Fibroblast of lung (primary cell): ENCODE measurements at regions not wholly inside any gene's neighbourhood (a gene's known extent, or its start where the extent isn't known, plus 50 kb on each side); places are given as distances from the start of the nearest gene placed in this dataset.

Source experiments
- DNase-seq, 2 donors: peaks; one replicate each; pipeline versions ENCODE4 v3.0.0 to v3.0.0-alpha.2; 2010; ENCODE audit warnings: low read depth in 2 of 2
- H2AFZ ChIP-seq: 2 replicates; pipeline ENCODE4 v1.5.1; 2012; ENCODE audit warnings: low read length, control low read depth, inconsistent platforms
- H3K27ac ChIP-seq: 2 replicates; pipeline ENCODE4 v1.5.1; 2011; ENCODE audit warnings: low read length, control low read depth; ENCODE audit not compliant: insufficient read depth
- H3K27me3 ChIP-seq: 2 replicates; pipeline ENCODE4 v1.5.1; 2011; ENCODE audit warnings: mild to moderate bottlenecking, low read length; ENCODE audit not compliant: control insufficient read depth, insufficient read depth
- H3K36me3 ChIP-seq: 2 replicates; pipeline ENCODE4 v1.5.1; 2011; ENCODE audit warnings: low read length; ENCODE audit not compliant: control insufficient read depth, insufficient read depth
- H3K4me1 ChIP-seq: 2 replicates; pipeline ENCODE4 v1.5.1; 2011; ENCODE audit warnings: low read length; ENCODE audit not compliant: control insufficient read depth, insufficient read depth; ENCODE audit errors: extremely low read depth
- H3K4me2 ChIP-seq: 2 replicates; pipeline ENCODE4 v1.5.1; 2011; ENCODE audit warnings: low read length, control low read depth; ENCODE audit not compliant: insufficient read depth; ENCODE audit errors: extremely low read depth
- H3K4me3 ChIP-seq, 4 experiments: fragments of 200-600 bp in 1 of 4; sonication (generic) in 1 of 4; replicated peaks in 1 of 4; 2 replicates each; pipeline ENCODE4 v1.5.1; 2011 to 2016; ENCODE audit warnings: low read length in 4 of 4, low read depth in 3 of 4, mild to moderate bottlenecking in 3 of 4, control low read depth in 2 of 4, inconsistent platforms in 1 of 4, mixed read lengths in 1 of 4; ENCODE audit not compliant: insufficient read depth in 1 of 4; ENCODE audit errors: control extremely low read depth in 1 of 4
- H3K79me2 ChIP-seq: 2 replicates; pipeline ENCODE4 v1.5.1; 2012; ENCODE audit warnings: mild to moderate bottlenecking, low read length, inconsistent platforms; ENCODE audit not compliant: control insufficient read depth, insufficient read depth
- H3K9ac ChIP-seq: 2 replicates; pipeline ENCODE4 v1.5.1; 2011; ENCODE audit warnings: mild to moderate bottlenecking, low read length, control low read depth; ENCODE audit not compliant: insufficient read depth
- H3K9me3 ChIP-seq: 2 replicates; pipeline ENCODE4 v1.5.1; 2012; ENCODE audit warnings: low read depth, low read length; ENCODE audit not compliant: control insufficient read depth, insufficient read depth
- H4K20me1 ChIP-seq: 2 replicates; pipeline ENCODE4 v1.5.1; 2011; ENCODE audit warnings: low read length; ENCODE audit not compliant: control insufficient read depth, insufficient read depth; ENCODE audit errors: extremely low read depth
- CTCF ChIP-seq, 2 donors: IDR thresholded peaks in 1 of 2; conservative IDR thresholded peaks in 1 of 2; 1 replicate in 1 of 2; 2 replicates in 1 of 2; pipeline ENCODE4 v1.5.1; 2011 to 2012; ENCODE audit warnings: low read length in 2 of 2, control low read depth in 1 of 2, inconsistent platforms in 1 of 2, low read depth in 1 of 2, mild to moderate bottlenecking in 1 of 2
- EZH2 ChIP-seq: IDR thresholded peaks from 2 replicates; pipeline ENCODE4 v1.5.1; 2012; ENCODE audit warnings: low read length, control low read depth, mild to moderate bottlenecking; ENCODE audit errors: missing control alignments

DNA sequence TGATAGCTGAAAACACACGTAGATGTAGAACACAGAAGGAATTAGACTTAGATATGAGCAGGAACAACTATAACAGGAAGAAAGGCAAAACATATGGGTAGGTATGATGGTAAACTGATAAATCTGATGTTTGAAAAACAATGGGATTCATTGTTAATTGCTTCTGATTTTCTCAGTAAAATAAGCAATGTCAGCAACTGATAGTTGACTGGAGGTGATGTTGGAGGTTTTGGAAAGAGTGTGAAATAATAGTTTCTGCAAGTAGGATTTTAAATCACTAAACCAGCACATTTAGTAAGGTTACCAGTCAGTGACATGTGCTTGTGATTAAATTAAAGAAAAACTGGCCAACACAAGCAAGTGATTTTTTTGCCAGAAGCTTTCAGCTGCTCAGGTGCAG is 123.0 kb upstream of the CPNE8 start:
- TF ChIP-seq EZH2: no peak
- no peak for TF ChIP-seq CTCF (conservative IDR thresholded peaks at IDR 0.05 in 1 of 2, IDR thresholded peaks at IDR 0.05 in 1 of 2; ENCODE audit: low read depth in 1 of 2, low read length in 2 of 2)
- Histone ChIP-seq H3K79me2 (no peaks in the 10 kb centered on the region), H4K20me1 (no peaks in the 10 kb centered on the region), H2AFZ (no peak overlapping the region), H3K27me3 (no peaks in the 10 kb centered on the region), H3K4me2 (no peak overlapping the region), H3K36me3 (no peaks in the 10 kb centered on the region), H3K27ac (no peak overlapping the region), H3K4me3 (no peak overlapping the region), H3K4me1 (no peaks in the 10 kb centered on the region), H3K9me3 (no peaks in the 10 kb centered on the region), H3K9ac (no peak overlapping the region)
- DNase-seq: no peak

DNA sequence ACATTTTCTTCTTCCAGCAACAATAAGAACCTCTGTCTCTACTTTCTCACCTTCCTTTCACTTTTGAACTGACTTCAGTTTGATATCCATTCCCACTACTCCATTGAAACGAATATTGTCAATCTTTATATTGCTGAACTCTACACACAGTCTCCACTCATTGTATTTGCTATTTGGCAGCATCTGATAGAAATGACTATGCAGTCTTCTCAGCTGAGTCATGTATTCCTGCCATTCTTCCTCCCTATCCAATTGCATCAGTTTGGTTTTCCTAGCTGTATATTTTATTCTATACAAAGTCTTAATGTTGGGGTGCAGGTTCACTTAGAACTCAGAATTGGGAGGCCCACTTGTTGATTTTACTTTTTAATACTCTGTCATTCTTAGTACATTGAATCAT is 107.5 kb upstream of the CPNE8 start:
- Histone ChIP-seq H3K4me3 (no peak overlapping the region), H2AFZ (no peak overlapping the region), H3K4me2 (no peak overlapping the region), H3K9ac (no peak overlapping the region), H3K9me3 (no peaks in the 10 kb centered on the region), H3K79me2 (no peaks in the 10 kb centered on the region), H4K20me1 (no peaks in the 10 kb centered on the region), H3K27me3 (no peaks in the 10 kb centered on the region), H3K4me1 (no peaks in the 10 kb centered on the region), H3K27ac (no peak overlapping the region), H3K36me3 (no peaks in the 10 kb centered on the region)
- TF ChIP-seq EZH2 (no peak), CTCF (conservative IDR thresholded peaks at IDR 0.05 in 1 of 2, IDR thresholded peaks at IDR 0.05 in 1 of 2; ENCODE audit: low read depth in 1 of 2, low read length in 2 of 2) (no peak)
- peak in 1 of 2 donors; percentile 20 for DNase-seq

DNA sequence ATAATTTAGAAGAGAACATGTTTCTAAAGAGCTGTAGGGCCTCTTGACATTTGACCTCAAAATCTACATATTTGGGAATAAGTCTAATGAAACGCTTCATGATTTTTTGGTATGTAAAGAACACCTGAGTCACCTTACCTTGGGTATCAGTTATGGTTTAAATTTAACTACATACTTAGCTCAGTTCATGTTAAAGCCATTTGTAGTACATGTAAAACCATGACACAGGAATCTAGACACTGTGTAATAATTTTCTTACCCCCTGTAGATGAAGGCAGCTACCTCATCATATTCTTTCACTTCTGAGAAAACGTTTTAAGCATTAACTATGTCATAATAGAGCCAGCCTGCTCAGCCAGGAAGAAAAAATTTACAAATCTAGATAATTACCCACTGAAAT is 105.8 kb upstream of the CPNE8 start:
- H3K9me3 ChIP-seq: no peaks in the 10 kb centered on the region
- H3K4me3 ChIP-seq: no peak overlapping the region
- no peak overlapping the region for H2AFZ ChIP-seq
- H3K79me2 ChIP-seq: no peaks in the 10 kb centered on the region
- no peak for DNase-seq
- H4K20me1 ChIP-seq: no peaks in the 10 kb centered on the region
- no peaks in the 10 kb centered on the region for H3K36me3 ChIP-seq
- H3K27me3 ChIP-seq: no peaks in the 10 kb centered on the region
- no peak overlapping the region for H3K9ac ChIP-seq
- no peak overlapping the region for H3K27ac ChIP-seq
- H3K4me1 ChIP-seq: no peaks in the 10 kb centered on the region
- TF ChIP-seq EZH2 (no peak), CTCF (conservative IDR thresholded peaks at IDR 0.05 in 1 of 2, IDR thresholded peaks at IDR 0.05 in 1 of 2; ENCODE audit: low read depth in 1 of 2, low read length in 2 of 2) (no peak)
- H3K4me2 ChIP-seq: no peak overlapping the region
